Adrenal gland (tissue), 9 donors: ENCODE measurements at regions not wholly inside any gene's neighbourhood (a gene's known extent, or its start where the extent isn't known, plus 50 kb on each side); places are given as distances from the start of the nearest gene placed in this dataset.

Experiments
- DNase-seq, 7 donors: peaks; one replicate each; pipeline ENCODE4 v3.0.0-alpha.2; 2019 to 2020
- H3K27ac ChIP-seq, 5 donors: fragments of 200-600 bp; sonication (generic) in 4 of 5; 1 replicate in 3 of 5; 2 replicates in 2 of 5; pipeline versions ENCODE4 v1.5.1 to v1.8.0; 2016 to 2020; ENCODE audit warnings: mild to moderate bottlenecking in 1 of 5
- H3K27me3 ChIP-seq: fragments of 200-600 bp; 2 replicates; pipeline ENCODE4 v1.8.0; 2021
- H3K36me3 ChIP-seq, 2 donors: fragments of 200-600 bp; replicated peaks in 1 of 2; 1 replicate in 1 of 2; 2 replicates in 1 of 2; pipeline versions ENCODE4 v1.5.1 to v1.8.0; 2018 to 2022
- H3K4me1 ChIP-seq, 2 donors: fragments of 200-600 bp; replicated peaks in 1 of 2; 1 replicate in 1 of 2; 2 replicates in 1 of 2; pipeline versions ENCODE4 v1.5.1 to v1.8.0; 2018 to 2021
- H3K4me3 ChIP-seq, 4 donors: fragments of 200-600 bp; sonication (generic) in 3 of 4; one replicate each; pipeline ENCODE4 v1.5.1; 2016 to 2018
- H3K9me3 ChIP-seq, 3 donors: fragments of 200-600 bp; sonication (generic) in 1 of 3; replicated peaks in 1 of 3; 1 replicate in 2 of 3; 2 replicates in 1 of 3; pipeline versions ENCODE4 v1.5.1 to v1.8.0; 2016 to 2021
- POLR2A ChIP-seq, 2 donors: fragments of 450-650 bp; IDR thresholded peaks; one replicate each; pipeline ENCODE4 v1.6.1; 2017; ENCODE audit warnings: antibody characterized with exemption in 2 of 2, mild to moderate bottlenecking in 2 of 2, moderate library complexity in 1 of 2
- WGBS, 4 donors: extraction: QIAGEN DNeasy Blood & Tissue Kit in 2 of 4; methylation state at CpG; one replicate each; pipeline versions ENCODE4 v1.1.5 to v1.1.7; 2013 to 2017; 5-methylcytosine and 5-hydroxymethylcytosine counted together
- intact Hi-C, 2 donors: fragments of 100-400 bp; cut with DNase I; formaldehyde crosslinking; loops; one replicate each; pipeline versions ENCODE4 v1.14.1 to v1.15.0; 2022 to 2023
- TF ChIP-seq, protein P1 (sequence below), 6 experiments: fragments of 450-650 bp in 4 of 6; fragments of 200-600 bp in 2 of 6; sonication (generic) in 1 of 6; IDR thresholded peaks; 1 replicate in 5 of 6; 2 replicates in 1 of 6; pipeline versions ENCODE4 v1.5.1 to v1.8.0; 2016 to 2021; ENCODE audit warnings: antibody characterized with exemption in 6 of 6, mild to moderate bottlenecking in 2 of 6, moderate library complexity in 1 of 6
- donor health status: healthy with polysubstance abuse.
- donor health status: Bipolar disorder and iron deficiency.
- donor health status: DM: yes; HTN: yes; CAD: no.
- donor health status: DM: no; HTN: no; CAD: no.
- donor health status: DM: no; HTN: no; CAD: no.

DNA sequence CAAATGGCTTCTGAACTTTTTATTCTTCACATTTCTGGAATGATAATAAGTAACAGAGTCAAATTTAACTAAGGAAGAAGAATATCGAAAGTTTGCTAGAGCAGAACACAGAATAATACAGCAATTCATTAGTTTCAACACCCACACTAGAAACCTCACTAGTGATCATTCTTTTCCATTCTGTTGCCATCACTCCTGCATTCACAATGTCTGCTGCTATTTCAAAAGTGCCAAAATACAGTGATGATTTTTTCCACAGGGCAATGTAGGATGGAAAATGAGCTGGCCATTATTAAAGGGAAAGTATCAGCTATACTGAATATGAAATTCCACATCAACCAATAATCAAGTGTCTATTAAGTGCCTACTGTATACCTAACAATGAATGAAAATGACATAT lies 186.7 kb downstream of the USP46 start:
- no peaks in the 10 kb centered on the region for H3K27me3 ChIP-seq
- no peak overlapping the region for H3K4me3 ChIP-seq
- H3K36me3 ChIP-seq: no peaks in the 10 kb centered on the region
- 56 to 78% (median 74%) methylated on average over 1 of the region's 1 CpG for WGBS, 4 donors
- H3K27ac ChIP-seq: no peak overlapping the region
- no peak for DNase-seq
- TF ChIP-seq, protein P1, sequence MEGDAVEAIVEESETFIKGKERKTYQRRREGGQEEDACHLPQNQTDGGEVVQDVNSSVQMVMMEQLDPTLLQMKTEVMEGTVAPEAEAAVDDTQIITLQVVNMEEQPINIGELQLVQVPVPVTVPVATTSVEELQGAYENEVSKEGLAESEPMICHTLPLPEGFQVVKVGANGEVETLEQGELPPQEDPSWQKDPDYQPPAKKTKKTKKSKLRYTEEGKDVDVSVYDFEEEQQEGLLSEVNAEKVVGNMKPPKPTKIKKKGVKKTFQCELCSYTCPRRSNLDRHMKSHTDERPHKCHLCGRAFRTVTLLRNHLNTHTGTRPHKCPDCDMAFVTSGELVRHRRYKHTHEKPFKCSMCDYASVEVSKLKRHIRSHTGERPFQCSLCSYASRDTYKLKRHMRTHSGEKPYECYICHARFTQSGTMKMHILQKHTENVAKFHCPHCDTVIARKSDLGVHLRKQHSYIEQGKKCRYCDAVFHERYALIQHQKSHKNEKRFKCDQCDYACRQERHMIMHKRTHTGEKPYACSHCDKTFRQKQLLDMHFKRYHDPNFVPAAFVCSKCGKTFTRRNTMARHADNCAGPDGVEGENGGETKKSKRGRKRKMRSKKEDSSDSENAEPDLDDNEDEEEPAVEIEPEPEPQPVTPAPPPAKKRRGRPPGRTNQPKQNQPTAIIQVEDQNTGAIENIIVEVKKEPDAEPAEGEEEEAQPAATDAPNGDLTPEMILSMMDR (IDR thresholded peaks at IDR 0.05): no peak
- TF ChIP-seq POLR2A (IDR thresholded peaks at IDR 0.05): no peak
- intact Hi-C loops: no loop called here
- H3K4me1 ChIP-seq: no peaks in the 10 kb centered on the region
- no peaks in the 10 kb centered on the region for H3K9me3 ChIP-seq

DNA sequence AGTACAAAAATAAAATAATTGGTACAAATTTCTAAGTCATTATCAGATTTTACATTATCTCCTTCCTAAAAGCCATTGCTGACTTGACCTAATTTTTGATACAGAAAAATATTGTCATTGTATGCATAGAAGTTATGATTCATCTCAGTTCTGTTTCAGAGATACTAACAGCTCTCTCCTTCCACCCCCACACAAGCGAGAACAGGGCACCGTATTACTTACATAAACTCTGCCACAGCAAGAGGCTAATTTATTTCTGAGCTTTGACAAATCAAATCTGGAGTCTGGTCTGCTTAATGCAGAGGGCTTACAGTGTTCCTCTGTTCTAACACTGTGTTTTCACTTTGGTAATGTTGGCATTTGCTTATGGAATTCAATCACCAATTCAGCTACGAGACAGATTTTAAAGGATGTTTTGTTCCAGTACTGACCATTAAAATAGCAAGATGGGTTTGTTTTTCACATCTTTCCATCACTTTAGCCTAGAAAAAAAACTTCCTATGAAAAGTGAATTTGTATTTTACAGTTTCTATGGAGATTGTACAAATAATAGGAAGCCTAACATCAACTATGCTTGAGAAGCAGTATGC lies 181.8 kb downstream of the USP46 start:
- H3K27me3 ChIP-seq: no peaks in the 10 kb centered on the region
- no peak for DNase-seq
- no peaks in the 10 kb centered on the region for H3K9me3 ChIP-seq
- H3K4me3 ChIP-seq: no peak overlapping the region
- H3K4me1 ChIP-seq: no peaks in the 10 kb centered on the region
- H3K36me3 ChIP-seq: no peaks in the 10 kb centered on the region
- intact Hi-C loops: no loop called here
- TF ChIP-seq, protein P1 (IDR thresholded peaks at IDR 0.05): no peak
- no peak for TF ChIP-seq POLR2A (IDR thresholded peaks at IDR 0.05)
- no peak overlapping the region for H3K27ac ChIP-seq
- 73 to 81% (median 76%) methylated on average over 3 of the region's 3 CpGs for WGBS, 4 donors

DNA sequence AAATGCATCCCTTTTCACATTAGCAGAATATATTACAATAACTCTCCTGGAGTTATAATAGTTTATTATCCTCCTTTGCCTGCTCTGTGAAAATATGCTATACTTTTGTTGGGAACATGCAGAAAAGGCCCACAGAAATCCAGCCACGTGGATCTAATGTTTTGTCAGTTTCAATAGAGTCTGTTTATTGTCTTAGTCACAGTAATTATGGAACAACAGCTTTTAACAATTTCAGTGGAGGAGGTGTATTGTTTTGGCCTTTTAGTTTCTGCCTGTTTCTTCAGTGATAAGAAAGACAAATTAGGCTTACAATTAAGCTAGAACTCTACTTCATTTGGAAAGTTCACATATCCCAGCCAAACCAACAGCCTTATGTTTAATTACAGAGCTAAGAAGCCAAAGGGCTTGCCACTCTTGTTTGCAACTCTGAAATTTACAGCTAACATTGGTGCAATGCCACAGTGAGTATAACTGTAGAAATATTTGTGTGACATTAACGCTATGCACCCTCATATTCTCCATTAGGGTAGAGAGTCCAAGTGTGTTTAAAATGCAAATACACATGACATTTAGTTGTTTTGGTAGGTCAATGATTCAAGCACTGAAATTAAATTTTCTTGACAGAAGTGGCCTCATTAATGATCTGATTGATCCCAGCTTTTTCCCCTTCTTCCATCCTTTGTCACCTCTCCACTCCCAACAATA lies 175.8 kb downstream of the USP46 start:
- Histone ChIP-seq H3K9me3 (peaks cover 0 to 5% (median 0%) of the 10 kb centered on the region in 3 donors), H3K4me3 (no peak overlapping the region), H3K4me1 (no peaks in the 10 kb centered on the region), H3K27me3 (peaks cover 7% of the 10 kb centered on the region), H3K36me3 (no peaks in the 10 kb centered on the region), H3K27ac (no peak overlapping the region)
- intact Hi-C loops: no loop called here
- WGBS, 4 donors: 37 to 43% (median 40%) methylated on average over 2 of the region's 2 CpGs
- no peak for DNase-seq
- TF ChIP-seq, protein P1 (IDR thresholded peaks at IDR 0.05): no peak
- no peak for TF ChIP-seq POLR2A (IDR thresholded peaks at IDR 0.05)

DNA sequence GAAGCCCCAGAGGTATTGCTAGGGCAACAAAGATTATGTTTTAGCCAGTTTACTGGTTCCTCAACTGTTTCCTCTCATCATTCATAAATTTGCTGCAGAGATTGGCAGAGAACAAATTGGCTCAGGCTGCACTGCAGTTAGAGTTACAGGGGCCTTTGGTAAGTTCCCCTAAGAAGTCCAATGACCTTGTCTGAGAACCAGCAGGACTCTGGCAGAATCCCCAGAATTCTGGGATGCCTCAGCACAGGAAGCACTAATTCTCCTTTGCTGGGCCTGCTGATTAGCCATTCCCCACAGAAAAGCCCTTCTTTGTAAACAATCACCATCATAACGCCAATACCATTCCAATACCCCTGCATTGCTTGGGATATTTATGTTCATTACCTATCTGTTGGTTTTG lies 151.3 kb downstream of the USP46 start:
- Histone ChIP-seq H3K9me3 (no peaks in the 10 kb centered on the region), H3K4me1 (peaks cover 7 to 11% of the 10 kb centered on the region in 2 donors), H3K4me3 (no peak overlapping the region), H3K27ac (peak overlapping the region in 1 of 5 donors; percentile 63), H3K27me3 (no peaks in the 10 kb centered on the region), H3K36me3 (no peaks in the 10 kb centered on the region)
- peak; percentile 34 to 81 (median 71) for DNase-seq
- TF ChIP-seq, protein P1 (IDR thresholded peaks at IDR 0.05): no peak
- TF ChIP-seq POLR2A (IDR thresholded peaks at IDR 0.05): no peak
- intact Hi-C loops: no loop called here
- 12 to 36% (median 30%) methylated on average over 1 of the region's 1 CpG for WGBS, 4 donors
